GM18909 (cell line): ENCODE measurements at regions not wholly inside any gene's neighbourhood (a gene's known extent, or its start where the extent isn't known, plus 50 kb on each side); places are given as distances from the start of the nearest gene placed in this dataset.
"Not testable (repeated sequence)": the region's sequence is repeated elsewhere in the genome, so short reads cannot be mapped to it uniquely, and the experiment has no call there.

Experiments
- ATAC-seq: cut with Tn5 transposase; IDR thresholded peaks from one replicate; pipeline ENCODE4 v1.9.1; 2021; ENCODE audit warnings: mild to moderate bottlenecking; ENCODE audit not compliant: unreplicated experiment, poor library complexity

DNA sequence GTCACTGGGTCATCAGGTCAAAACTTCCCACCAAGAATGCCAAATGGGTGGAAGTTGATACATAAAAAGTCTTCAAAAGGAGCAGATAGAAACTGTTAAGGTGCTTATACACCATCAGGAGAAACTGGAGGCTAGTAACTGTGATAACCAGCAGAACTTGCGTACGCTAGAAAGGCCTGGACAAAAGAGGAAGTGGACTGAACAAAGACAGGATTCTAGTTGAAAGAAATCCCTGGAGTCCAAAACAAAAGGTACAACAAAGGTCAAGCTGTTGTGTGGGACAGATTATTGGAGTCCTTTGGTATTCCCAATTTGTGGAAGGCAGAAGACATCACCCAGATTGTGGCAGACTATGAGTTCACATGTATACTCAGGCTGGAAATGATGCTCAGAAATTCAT is 215.8 kb upstream of the PBX1 start:
- no peak for ATAC-seq

- ATAC-seq: no peak
These were observed 211.0 kb upstream of the PBX1 start for GRCh38 chr1:164347980-164348379.

- no peak for ATAC-seq
These were observed 202.5 kb upstream of the PBX1 start for GRCh38 chr1:164356511-164356910.

DNA sequence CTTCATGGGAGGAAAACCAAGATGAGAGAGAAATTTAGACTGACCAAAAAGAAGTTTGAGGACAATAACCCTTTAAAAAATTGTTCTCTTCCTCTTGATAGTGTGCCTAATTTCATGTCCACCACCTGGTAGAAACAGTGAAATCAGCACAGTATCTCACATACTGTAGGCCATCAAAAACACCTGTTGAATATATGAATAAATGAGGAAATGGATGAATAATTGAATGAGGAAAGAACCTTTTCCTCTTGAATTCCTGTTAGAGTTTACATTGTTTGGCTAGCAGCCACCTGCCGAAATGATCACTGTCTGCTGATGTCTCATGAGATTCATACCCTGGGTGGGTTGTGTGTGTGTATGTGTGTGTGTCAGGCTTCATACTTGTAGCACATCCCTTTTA is 198.7 kb upstream of the PBX1 start:
- no peak for ATAC-seq

DNA sequence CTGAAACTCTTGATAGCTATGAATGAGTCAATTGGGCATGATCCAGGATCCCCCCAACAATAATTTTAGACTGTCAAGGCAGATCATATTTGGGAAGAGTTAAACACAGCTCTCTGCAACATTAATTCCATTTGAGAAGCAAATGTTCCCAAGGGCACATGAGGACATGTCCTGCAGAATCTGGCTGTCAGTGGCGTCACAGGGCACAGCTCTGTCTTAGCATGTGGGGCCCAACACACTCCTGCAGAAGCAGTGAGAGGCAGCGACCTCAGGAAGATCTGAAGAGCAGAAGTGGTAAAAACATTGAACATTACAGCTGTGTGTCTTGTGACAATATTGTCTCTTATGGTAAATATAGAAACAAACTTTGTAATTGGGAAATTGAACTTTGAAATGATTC is 197.1 kb upstream of the PBX1 start:
- no peak for ATAC-seq

DNA sequence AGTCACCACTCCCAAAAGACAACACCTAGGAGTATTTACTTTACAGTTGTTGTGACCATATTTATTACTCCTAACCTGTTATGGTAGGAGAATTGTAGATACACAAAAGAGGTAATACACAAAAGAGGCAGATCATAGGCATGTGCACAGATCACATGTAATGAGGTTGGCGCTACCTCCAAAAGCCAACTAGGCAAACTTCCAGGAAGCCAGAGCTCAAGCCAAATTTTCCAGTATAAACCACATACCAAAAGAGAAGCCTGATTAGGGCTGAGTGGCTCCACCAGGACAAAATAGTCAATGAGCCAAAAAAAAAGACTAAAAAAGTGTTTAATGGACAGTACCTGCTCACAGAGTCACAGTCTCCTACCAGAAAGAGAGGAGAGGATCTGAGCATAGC is 195.0 kb upstream of the PBX1 start:
- ATAC-seq: no peak

DNA sequence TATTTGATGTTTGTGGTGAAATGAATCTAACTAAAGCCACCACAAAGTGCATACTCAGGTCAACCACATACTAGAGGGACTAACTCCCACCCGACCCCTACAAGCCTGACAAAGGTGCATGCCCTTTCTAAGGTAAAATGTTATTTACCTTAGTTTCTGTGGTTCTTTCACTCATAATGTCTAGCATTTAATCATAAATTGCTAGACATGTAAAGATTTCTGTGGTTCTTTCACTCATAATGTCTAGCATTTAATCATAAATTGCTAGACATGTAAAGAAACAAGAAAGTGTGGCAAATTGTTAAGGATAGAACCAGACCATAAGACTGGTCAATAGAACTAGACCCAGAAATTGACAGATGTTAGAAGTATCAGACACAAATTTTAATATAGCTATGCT is 193.0 kb upstream of the PBX1 start:
- ATAC-seq: no peak

- no peak for ATAC-seq
These were observed 189.2 kb upstream of the PBX1 start for GRCh38 chr1:164369698-164370365.

- no peak for ATAC-seq
These were observed 178.1 kb upstream of the PBX1 start for GRCh38 chr1:164380893-164381292.

DNA sequence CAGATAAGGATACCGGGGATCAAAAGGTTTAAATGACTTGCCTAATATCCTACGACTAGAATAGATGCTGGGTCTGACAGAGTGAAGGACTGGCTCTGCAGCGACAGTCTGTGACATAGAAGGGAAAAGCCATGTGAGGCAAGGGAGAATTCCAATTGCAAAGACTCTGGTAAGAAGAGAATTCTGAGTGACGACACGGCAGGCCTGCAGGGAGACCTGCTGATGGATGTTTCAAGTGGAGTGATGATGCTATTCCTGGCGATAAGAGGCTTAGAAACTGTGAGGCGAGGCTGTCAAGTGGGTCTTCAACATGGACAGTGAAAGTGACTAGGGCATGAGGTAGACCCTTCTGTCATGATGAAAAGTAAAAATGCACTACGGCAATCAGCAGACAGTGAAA is 176.6 kb upstream of the PBX1 start:
- ATAC-seq: no peak

- ATAC-seq: no peak
These were observed 174.7 kb upstream of the PBX1 start for GRCh38 chr1:164384262-164384661.

DNA sequence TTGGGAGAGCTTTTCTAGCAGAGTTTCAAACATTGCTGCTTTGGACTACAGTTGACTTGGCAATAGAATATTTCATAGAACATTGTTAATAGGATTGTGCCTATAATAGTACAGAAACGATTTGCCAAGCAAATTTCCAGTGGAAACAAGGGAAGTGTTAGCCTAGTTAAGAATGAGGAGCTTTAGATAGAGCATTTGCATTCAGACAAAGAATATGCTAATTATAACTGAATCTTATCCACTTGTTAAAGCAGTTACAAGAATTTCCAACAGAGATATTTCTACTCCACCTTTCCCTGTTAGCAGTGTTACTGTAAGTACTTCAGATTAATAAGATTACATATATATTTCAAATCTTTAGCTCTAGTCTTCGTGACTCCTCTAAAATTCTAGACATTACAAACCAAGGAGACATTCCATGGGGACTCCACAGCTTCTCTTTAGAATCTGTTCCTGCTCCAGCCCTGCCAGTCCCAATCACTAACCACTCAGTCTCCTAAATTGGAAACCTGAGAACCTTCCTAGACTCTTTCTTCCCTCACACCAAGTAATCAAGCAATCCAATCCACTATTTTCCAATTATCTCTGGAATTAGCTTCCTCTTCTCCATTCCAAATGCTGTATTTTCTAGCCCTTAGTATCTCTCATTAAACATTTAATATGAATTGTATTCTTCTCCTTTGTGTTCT is 141.8 kb upstream of the PBX1 start:
- no peak for ATAC-seq

DNA sequence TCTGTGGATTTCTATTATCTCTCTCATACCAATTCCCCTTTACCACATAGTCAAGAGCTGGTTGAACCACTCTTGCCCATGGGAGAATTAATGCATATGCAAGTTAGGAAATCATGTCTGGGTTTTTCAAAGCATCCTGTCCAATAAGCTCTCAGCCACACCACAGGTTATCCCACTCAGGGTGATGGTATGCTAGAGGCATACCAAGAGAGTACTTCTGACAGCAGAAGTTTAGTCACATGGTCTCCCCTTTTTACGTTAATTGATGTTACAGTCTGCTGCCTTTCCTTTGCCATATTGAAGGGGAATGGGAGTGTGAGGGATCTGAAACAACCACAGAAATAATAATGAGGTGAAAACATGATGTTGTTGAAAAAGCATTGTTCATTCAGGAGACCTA is 135.8 kb upstream of the PBX1 start:
- ATAC-seq: no peak

GRCh38 chr1:164433141-164433817 is 125.7 kb upstream of the PBX1 start:
- no peak for ATAC-seq

GRCh38 chr1:164433818-164434170 is 125.2 kb upstream of the PBX1 start:
- ATAC-seq: no peak

- ATAC-seq: no peak
These were observed 118.8 kb upstream of the PBX1 start for GRCh38 chr1:164440232-164440631.

DNA sequence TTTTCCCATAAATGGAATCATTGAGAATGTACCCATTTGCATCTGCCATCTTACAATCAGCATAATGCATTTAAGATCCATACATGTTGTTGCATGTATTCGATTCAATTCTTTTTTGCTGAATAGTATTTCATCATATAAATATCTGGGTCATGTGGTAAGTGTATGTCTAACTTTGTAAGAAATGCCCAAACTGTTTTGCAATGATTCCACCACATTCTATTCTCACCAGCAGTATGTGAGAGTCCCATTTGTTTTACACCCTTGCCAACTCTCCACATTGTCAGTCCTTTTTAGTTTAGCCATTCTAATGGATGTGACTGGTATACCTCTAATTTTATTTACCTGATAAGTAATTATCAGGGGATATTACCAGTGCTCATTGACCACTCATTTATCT is 115.8 kb upstream of the PBX1 start:
- no peak for ATAC-seq

DNA sequence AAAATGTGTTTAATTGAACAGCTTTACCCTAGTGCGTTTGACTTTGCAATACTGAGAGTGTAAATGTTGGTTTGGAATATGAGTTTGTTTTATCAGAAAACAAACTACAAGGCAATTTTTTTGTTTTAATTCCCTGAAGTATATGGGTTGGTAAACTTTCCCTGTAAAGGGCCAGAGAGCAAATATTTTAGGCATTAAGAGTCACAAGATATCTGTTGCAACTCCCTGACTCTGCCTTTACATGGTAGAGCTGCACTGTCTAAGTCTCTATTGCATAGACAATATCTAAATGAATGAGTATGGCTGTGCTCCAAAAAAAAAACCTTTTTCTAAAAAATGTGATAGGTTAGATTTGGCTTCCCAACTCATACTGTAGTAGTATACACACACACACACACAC is 115.1 kb upstream of the PBX1 start:
- no peak for ATAC-seq

DNA sequence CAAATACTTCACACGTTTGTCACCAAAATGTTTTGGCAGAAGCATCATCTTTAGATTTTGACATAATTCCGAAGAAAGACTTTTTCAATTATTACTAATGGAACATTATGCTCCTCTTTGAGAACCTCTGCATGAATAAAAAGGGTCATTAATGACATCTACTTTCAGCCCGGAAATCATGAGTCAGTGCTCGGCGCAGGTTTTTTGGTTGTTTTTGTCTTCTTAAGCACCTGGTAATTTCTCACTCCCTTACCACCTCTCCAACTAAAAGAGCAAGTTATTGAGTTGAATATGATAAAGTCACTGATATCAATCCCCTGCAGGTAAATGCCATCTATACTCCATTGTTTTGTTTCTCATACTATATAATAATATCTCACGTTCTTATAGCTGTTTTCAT is 113.0 kb upstream of the PBX1 start:
- ATAC-seq: no peak

- no peak for ATAC-seq
These were observed 106.4 kb upstream of the PBX1 start for GRCh38 chr1:164452549-164452948.

DNA sequence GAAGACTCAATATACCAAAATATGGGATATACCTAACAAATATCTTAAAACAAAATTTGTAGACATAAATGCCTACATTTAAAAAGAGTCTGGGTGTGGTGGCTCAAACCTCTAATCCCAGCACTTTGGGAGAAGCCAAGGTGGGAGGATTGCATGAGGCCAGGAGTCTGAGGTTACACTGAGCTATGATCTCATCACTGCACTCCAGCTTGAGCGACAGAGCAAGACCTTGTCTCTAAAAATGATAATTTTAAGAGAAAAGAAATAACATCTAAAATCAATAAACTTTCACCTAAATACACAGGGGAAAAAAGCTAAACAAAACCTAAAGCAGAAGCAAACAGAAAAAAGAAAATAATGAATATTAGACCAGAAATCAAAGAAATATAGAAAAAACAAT is 102.7 kb upstream of the PBX1 start:
- no peak for ATAC-seq

DNA sequence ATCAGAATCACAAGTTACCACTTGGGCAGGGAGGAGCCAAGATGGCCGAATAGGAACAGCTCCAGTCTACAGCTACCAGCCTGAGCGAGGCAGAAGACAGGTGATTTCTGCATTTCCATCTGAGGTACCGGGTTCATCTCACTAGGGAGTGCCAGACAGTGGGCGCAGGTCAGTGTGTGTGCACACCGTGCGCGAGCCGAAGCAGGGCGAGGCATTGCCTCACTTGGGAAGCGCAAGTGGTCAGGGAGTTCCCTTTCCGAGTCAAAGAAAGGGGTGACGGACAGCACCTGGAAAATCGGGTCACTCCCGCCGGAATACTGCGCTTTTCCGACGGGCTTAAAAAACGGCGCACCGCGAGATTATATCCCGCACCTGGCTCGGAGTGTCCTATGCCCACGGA is 99.8 kb upstream of the PBX1 start:
- not testable (repeated sequence) for ATAC-seq
